Small intestine (tissue), 7 donors: ENCODE measurements at regions not wholly inside any gene's neighbourhood (a gene's known extent, or its start where the extent isn't known, plus 50 kb on each side); places are given as distances from the start of the nearest gene placed in this dataset.

ENCODE experiments used
- DNase-seq, 2 donors: peaks; one replicate each; pipeline versions ENCODE4 v3.0.0 to v3.0.0-alpha.2; 2013
- FAIRE-seq: peaks from 2 replicates; lab custom pipeline; 2012; peaks lifted over from hg19 to GRCh38; lab: Jason Lieb, UNC
- H3K27ac ChIP-seq, 3 donors: one replicate each; pipeline ENCODE4 v1.5.1; 2013; ENCODE audit warnings: low read length in 2 of 3, mild to moderate bottlenecking in 2 of 3, control low read depth in 1 of 3, inconsistent platforms in 1 of 3, low read depth in 1 of 3, moderate library complexity in 1 of 3
- H3K27me3 ChIP-seq, 3 donors: one replicate each; pipeline ENCODE4 v1.6.1; 2013; ENCODE audit warnings: low read length in 3 of 3, inconsistent platforms in 1 of 3; ENCODE audit not compliant: control insufficient read depth in 3 of 3, insufficient read depth in 3 of 3
- H3K36me3 ChIP-seq, 3 donors: one replicate each; pipeline ENCODE4 v1.6.1; 2013; ENCODE audit warnings: low read length in 3 of 3, inconsistent platforms in 1 of 3, low read depth in 1 of 3, mild to moderate bottlenecking in 1 of 3, moderate library complexity in 1 of 3; ENCODE audit not compliant: control insufficient read depth in 3 of 3, insufficient read depth in 2 of 3
- H3K4me1 ChIP-seq, 3 donors: one replicate each; pipeline ENCODE4 v1.6.1; 2013; ENCODE audit warnings: low read length in 2 of 3, inconsistent platforms in 1 of 3, low read depth in 1 of 3, mild to moderate bottlenecking in 1 of 3, moderate library complexity in 1 of 3; ENCODE audit not compliant: control insufficient read depth in 3 of 3, insufficient read depth in 2 of 3
- H3K4me3 ChIP-seq, 3 donors: one replicate each; pipeline ENCODE4 v1.5.1; 2013; ENCODE audit warnings: low read length in 3 of 3, control low read depth in 1 of 3, inconsistent platforms in 1 of 3, low read depth in 1 of 3, mild to moderate bottlenecking in 1 of 3, moderate library complexity in 1 of 3
- H3K9me3 ChIP-seq, 2 donors: one replicate each; pipeline ENCODE4 v1.6.1; 2013; ENCODE audit warnings: low read depth in 1 of 2, low read length in 1 of 2; ENCODE audit not compliant: control insufficient read depth in 2 of 2, insufficient read depth in 1 of 2
- WGBS, 3 donors: extraction: QIAGEN DNeasy Blood & Tissue Kit; methylation state at CpG; one replicate each; pipeline ENCODE4 v1.1.7; 2013; 5-methylcytosine and 5-hydroxymethylcytosine counted together
- donor health status: healthy with polysubstance abuse.
- donor health status: control.
- donor health status: control.
- donor health status: Bipolar disorder and iron deficiency.
- donor health status: healthy.

DNA sequence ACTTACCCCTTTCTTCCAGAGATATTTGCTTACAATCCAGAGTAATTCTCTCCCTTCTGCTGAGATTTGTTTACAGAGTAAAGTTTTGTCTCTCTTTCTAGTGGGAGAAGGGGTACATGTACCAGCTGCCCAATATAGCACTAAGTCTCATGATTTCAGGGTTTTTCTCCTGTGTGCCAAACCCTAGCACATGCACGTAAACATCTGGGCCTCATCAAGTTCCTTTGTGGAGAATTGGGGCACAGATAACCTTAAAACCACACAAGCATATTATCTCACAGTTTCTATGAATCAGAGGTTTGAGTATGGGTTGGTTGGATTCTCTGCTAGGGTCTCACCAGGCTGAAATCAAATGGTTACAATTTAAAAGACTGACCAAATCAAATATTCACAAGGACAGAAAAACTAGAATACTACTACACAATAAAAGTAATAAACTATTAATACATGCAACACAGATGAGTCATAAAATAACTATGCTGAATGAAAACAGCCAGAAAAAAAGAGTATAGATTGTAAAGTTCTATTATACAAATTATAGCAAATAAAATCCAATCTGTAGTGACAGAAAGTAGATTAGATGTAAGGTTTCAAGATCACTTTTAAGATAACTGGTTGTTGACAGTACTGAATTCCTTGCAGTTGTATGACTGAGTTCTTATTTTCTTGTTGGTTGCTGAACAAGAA, 347.4 kb upstream of the PTBP2 start:
- no peaks in the 10 kb centered on the region for H3K4me1 ChIP-seq
- FAIRE-seq: no peak
- DNase-seq: no peak
- H3K27ac ChIP-seq: no peak overlapping the region
- H3K9me3 ChIP-seq: peaks cover 0 to 2% of the 10 kb centered on the region in 2 donors
- H3K4me3 ChIP-seq: no peak overlapping the region
- no peaks in the 10 kb centered on the region for H3K27me3 ChIP-seq
- no peaks in the 10 kb centered on the region for H3K36me3 ChIP-seq
- 84 to 86% (median 86%) methylated on average over 1 of the region's 1 CpG for WGBS, 3 donors

- DNase-seq (no peak), FAIRE-seq (no peak)
- Histone ChIP-seq H3K9me3 (peaks cover 0 to 2% of the 10 kb centered on the region in 2 donors), H3K4me1 (no peaks in the 10 kb centered on the region), H3K27me3 (no peaks in the 10 kb centered on the region), H3K27ac (no peak overlapping the region), H3K4me3 (no peak overlapping the region), H3K36me3 (no peaks in the 10 kb centered on the region)
- WGBS, 3 donors: 26 to 49% (median 38%) methylated on average over 1 of the region's 1 CpG
These were observed 344.7 kb upstream of the PTBP2 start for GRCh38 chr1:96376846-96377245.

DNA sequence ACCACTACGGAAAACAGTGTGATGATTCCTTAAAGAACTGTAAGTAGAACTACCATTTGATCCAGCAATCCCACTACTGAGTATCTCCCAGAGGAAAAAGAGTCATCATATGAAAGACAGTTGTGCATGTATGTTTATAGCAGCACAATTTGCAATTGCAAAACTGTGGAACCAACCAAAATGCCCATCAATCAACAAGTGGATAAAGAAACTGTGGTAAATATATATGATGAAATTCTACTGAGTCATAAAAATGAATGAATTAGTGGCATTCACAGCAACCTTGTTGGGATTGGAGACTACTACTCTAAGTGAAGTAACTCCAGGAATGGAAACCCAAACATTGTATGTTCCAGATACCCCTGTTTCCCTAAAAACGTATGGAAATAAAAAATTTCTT, 337.0 kb upstream of the PTBP2 start:
- Histone ChIP-seq H3K4me1 (no peaks in the 10 kb centered on the region), H3K36me3 (no peaks in the 10 kb centered on the region), H3K27me3 (no peaks in the 10 kb centered on the region), H3K27ac (no peak overlapping the region), H3K4me3 (no peak overlapping the region), H3K9me3 (no peaks in the 10 kb centered on the region)
- WGBS, 3 donors: 58 to 71% (median 66%) methylated on average over 2 of the region's 2 CpGs
- FAIRE-seq (no peak), DNase-seq (no peak)

GRCh38 chr1:96387785-96388184, 333.8 kb upstream of the PTBP2 start:
- Histone ChIP-seq H3K36me3 (no peaks in the 10 kb centered on the region), H3K4me3 (no peak overlapping the region), H3K4me1 (no peaks in the 10 kb centered on the region), H3K27me3 (no peaks in the 10 kb centered on the region), H3K9me3 (no peaks in the 10 kb centered on the region), H3K27ac (no peak overlapping the region)
- 71 to 86% (median 72%) methylated on average over 3 of the region's 3 CpGs for WGBS, 3 donors
- DNase-seq (no peak), FAIRE-seq (no peak)

GRCh38 chr1:96388421-96389310, 332.9 kb upstream of the PTBP2 start:
- Histone ChIP-seq H3K36me3 (no peaks in the 10 kb centered on the region), H3K4me1 (no peaks in the 10 kb centered on the region), H3K27ac (no peak overlapping the region), H3K9me3 (no peaks in the 10 kb centered on the region), H3K4me3 (no peak overlapping the region), H3K27me3 (no peaks in the 10 kb centered on the region)
- no peak for DNase-seq
- 60 to 69% (median 62%) methylated on average over 4 of the region's 4 CpGs for WGBS, 3 donors
- no peak for FAIRE-seq

DNA sequence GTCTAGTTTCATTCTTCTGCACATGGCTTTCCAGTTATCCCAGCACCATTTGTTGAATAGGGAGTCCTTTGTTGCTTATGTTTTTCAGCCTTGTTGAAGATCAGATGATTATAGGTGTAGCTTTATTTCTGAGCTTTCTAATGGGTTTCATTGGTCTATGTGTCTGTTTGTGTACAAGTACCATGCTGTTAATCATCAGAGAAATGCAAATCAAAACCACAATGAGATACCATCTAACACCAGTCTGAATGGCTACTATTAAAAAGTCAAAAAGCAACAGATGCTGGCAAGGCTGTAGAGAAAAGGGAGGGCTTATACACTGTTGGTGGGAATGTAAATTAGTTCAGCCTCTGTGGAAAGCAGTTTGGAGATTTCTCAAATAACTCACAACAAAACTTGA, 321.5 kb upstream of the PTBP2 start:
- Histone ChIP-seq H3K4me3 (no peak overlapping the region), H3K4me1 (no peaks in the 10 kb centered on the region), H3K27me3 (no peaks in the 10 kb centered on the region), H3K27ac (no peak overlapping the region), H3K36me3 (no peaks in the 10 kb centered on the region), H3K9me3 (no peaks in the 10 kb centered on the region)
- DNase-seq (no peak), FAIRE-seq (no peak)

- 67 to 77% (median 70%) methylated on average over 4 of the region's 4 CpGs for WGBS, 3 donors
- no peaks in the 10 kb centered on the region for H3K36me3 ChIP-seq
- H3K27ac ChIP-seq: no peak overlapping the region
- FAIRE-seq: no peak
- H3K4me1 ChIP-seq: no peaks in the 10 kb centered on the region
- no peak for DNase-seq
- no peak overlapping the region for H3K4me3 ChIP-seq
- H3K27me3 ChIP-seq: no peaks in the 10 kb centered on the region
- no peaks in the 10 kb centered on the region for H3K9me3 ChIP-seq
These were observed 312.5 kb upstream of the PTBP2 start for GRCh38 chr1:96409087-96409486.

GRCh38 chr1:96409689-96410088, 311.9 kb upstream of the PTBP2 start:
- Histone ChIP-seq H3K27ac (no peak overlapping the region), H3K36me3 (no peaks in the 10 kb centered on the region), H3K27me3 (no peaks in the 10 kb centered on the region), H3K4me1 (no peaks in the 10 kb centered on the region), H3K9me3 (no peaks in the 10 kb centered on the region), H3K4me3 (no peak overlapping the region)
- no peak for DNase-seq
- no peak for FAIRE-seq
- WGBS, 3 donors: 78 to 84% (median 81%) methylated on average over 3 of the region's 3 CpGs
